Epidermal melanocyte (primary cell): ENCODE measurements at regions not wholly inside any gene's neighbourhood (a gene's known extent, or its start where the extent isn't known, plus 50 kb on each side); places are given as distances from the start of the nearest gene placed in this dataset.
A peak's percentile ranks its signal among the peaks of the same experiment; 100 is the strongest.

Experiments used
- DNase-seq: peaks from one replicate; pipeline ENCODE4 v3.0.0; 2011; ENCODE audit warnings: low spot score; ENCODE audit not compliant: insufficient read length

DNA sequence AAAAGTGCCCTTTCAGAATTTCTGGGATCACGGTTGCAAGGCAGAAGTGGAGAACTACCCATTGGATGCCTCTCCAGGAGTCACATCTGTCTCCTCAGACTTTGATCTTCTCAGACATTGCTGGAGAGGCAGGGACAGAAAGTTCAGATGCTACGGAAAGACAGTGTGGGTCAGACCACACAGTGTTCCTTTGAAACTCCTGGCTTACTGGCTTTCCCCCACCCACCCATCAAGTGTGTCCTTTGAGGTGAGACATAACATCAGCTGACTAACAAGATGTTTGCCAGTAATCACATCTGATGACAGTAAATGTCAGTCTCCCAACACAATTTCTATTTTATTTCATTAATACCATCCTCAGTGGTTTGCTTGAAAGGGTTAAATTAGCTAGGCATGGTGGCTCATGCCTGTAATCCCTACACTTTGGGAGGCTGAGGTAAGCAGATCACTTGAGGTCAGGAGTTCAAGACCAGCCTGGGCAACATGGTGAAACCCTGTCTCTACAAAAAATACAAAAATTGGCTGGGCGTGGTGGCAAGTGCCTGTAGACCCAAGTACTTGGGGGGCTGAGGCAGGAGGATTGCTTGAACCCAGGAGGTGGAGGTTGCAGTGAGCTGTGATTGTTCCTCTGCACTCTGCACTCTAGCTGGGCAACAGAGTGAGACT, 67.2 kb upstream of the SNX9 start:
- DNase-seq = no peak

DNA sequence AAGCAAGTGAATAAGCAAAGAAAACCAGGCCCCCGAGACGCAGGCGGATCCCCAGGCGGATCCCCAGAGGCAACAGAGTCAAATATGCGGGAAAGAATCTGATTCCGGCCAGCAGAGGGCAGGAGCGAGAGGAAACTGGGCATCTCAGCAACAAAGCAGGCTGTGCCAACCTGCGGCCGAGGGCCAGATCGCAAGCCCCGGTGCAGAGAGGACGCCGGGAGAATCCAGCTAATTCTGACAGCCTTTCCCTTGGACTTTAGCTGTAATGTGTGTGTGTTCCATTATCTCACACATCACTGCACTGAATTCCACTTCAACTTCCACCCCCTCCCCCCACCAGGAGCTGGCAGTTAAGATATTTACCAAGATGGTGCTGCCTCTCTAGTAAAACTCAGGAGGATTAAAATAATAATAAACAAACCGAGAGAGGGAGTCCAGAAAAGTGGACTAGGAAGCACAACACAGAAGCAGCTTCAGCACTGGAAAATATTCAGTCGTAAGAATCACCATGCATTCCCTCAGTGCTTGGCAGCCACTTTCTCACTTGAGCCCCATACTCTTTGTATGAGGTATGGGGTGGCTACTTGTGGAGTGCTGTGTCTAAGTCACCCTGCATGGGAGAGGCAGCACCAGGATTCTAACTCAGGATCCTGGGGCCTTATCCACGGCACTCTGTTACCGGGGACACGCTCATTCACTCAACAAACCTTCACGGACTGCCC, 66.2 kb upstream of the SNX9 start:
- peak; percentile 43 for DNase-seq

- DNase-seq = no peak
Measured at GRCh38 chr6:157757430-157758403, 65.3 kb upstream of the SNX9 start.

GRCh38 chr6:157758516-157759023, 64.5 kb upstream of the SNX9 start:
- no peak for DNase-seq

GRCh38 chr6:157759028-157759427, 64.0 kb upstream of the SNX9 start:
- no peak for DNase-seq

DNA sequence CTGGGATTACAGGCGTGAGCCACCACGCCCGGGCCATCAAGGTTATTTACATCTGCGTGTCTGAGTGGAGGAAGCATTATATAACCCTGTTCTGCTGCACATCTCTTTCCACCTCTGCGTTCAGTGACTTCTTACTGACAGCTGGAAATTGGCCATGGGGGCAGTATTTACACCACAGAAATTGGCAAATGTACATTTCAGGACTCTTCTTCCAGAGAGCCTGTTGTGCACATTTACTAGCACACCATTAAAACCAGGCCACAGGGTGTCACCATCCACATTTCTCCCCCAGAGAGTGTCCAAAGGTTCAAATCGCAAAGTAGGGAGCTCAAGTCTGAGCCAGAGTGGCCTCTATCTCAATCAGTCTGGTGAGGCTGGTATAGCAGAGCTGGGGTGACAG, 62.9 kb upstream of the SNX9 start:
- no peak for DNase-seq

DNA sequence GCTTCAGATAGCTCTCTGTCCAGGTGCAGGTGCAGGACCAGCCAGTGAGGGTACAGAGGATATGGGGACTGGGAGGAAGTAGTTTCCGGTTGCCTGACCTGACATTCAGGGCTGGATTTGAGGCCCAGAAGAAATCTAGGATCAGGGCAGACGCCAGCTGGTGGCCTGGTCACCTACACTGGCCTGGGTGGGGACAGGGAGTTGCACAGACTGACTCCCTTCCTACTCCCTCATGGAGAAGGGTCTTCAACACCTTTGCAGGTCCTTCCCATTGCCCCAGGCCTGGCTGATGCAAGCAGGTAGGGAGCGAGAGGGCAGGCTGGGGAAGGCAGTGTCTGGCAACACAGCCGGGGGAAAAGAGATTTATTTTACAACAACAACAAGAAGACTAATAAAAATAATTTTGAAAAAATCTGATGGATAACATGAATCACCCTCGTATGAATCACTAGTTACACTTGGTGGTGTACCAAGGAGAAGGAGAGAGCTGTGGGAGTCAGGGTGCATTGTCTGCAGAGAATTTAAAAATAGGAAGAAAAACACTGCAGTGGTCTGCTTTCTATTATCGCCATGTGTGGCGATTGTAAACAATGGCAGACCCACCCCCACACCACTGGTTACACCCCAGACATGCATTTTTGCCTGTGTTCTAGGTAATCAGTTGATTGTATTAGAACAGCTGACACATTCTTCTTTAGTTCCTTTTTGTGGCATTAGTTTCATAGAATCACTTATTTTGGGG, 62.3 kb upstream of the SNX9 start:
- DNase-seq = no peak

DNA sequence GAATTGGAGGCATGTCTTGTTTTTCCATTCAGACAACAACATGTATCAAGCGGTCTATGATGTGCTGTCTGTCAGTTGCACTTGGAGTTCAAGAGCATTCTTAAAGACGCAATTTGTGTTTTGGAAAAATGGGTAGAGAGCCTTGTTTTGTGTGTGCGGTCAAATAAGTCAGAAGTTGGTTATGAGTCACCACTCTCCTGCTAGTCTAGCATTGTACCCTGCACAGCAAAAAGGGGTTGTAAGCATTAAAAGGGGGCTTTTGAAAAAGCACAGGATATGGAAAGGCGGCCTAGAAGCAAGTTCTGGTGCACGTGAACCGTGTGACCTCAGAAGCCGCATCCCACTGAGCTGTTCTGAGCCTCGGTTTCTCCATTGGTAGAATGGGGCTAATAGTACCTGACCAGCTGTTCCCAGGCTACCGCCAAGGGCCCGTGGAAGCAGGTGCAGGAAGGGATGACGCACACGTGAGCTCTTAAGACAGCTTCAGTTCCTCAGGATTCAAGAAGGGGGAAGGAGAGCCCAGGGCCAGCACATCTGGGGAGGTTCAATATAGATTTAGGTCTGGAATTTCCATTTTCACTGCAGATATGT, 61.6 kb upstream of the SNX9 start:
- DNase-seq = no peak

GRCh38 chr6:157761926-157762325, 61.1 kb upstream of the SNX9 start:
- no peak for DNase-seq

GRCh38 chr6:157762636-157763035, 60.4 kb upstream of the SNX9 start:
- DNase-seq = no peak

DNA sequence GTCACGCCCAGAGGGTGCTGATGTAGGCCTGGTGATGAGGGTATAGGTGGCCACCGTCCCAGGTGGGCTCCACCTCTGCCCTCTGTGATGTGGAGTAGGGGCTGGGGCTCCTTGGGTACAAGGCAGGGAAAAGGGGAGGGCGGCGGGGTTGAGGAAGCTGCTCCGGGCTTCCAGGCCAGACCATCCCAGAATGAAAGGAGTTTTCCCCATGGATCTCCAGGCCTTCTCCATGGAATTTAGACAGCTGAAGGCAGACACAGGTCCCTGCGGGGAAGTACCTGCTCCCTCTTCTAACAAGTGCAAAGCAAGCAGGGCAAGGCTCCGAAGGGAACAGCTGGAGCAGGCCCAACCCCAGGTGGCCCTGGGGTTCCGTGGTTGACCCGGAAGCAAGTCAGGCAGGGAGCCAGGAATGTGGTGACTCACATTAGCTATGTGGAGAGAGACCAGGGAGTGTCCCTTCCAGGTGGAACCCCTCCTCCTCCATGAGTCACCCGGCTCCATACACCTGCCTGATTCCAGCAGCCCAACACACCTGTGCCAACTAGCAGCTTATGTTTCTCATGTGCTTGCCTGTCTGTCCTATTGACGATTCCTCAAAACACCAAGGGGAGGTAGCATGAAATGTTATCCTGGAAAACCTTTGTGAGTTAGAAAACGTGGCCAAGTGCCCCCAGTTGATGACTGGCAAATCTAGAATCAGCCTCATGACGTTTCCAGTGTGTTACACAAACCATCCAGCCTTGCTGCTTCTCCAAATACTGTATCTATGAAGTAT, 59.7 kb upstream of the SNX9 start:
- DNase-seq = no peak

GRCh38 chr6:157763904-157764177, 59.2 kb upstream of the SNX9 start:
- DNase-seq = no peak

DNA sequence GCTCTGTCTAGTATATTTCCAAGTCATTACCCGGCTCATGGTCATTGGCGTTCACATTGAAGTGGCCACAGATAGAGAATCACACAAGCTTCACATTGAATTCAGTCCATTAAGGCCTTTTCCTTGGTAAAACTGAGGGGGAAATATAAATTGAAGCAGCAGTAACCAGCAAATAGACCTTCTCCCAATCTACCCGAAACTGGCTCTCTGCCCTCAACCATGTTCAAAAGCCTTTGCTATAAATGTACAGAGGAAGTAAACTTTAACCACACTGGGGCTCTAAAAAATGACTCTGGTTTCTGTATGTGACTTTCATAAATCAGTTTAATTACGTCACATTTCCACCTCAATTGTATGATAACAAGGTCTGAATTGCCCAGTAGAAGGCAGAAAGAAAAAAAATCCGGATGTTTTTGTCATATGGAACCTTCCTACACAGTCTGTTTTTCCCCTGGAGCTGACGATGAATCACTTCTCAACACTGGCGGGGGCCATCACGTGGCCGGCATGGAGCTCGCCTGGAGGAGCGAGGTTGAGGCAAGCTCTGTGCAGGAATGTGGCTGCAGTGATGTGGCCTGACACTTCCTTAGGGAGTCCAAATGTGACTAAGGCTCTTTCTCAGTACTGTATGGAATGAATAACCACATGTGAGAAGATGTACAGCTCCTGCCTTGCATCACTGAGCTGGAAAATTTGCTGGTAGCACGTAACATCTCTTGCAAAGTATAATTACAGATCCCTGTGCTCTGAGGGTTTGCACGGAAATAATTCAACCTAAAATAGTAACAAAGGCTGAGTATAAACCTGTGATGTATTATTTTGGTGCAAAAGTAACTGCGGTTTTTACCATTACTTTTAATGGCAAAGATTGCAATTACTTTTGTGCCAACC, 58.6 kb upstream of the SNX9 start:
- DNase-seq = peak; percentile 83

DNA sequence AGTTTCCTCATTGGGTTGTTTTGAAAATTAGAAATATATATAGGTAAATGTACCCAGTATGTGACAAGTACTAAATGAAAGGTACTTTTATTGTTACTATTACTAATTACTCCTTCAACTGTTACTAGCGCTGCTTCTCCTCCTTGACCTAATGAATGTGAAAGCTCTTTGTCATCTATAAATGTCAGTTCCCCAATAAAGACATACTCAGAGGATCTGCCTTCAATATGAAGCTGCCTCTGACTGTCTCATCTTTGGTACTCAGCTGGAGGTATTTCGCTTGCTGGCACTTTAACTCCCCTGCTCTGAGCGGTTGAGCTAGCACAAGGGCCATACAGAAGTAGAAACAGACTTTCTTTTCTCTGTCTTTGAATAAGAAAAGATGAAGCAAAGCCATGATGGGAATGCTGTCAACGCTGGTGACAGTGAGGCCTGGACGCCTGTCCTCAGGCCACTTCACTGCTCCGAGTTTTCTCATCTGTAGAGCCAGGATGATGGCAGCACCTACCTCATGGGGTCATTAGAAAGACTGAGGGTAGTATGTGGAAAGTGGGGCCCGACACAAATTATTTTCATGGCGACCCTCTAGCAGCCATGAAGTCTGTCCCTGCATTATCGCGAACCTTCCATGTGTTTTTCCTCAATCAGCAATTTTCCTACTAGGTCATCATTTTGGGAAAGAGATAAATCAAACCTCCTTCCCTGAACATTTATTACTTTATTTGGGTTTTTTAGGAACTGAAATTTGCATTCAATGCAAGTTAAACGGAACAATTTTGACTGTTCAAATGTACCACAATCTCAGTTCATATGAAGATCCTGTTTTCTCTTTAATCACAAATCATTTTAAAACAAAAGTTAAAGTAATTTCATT, 55.9 kb upstream of the SNX9 start:
- no peak for DNase-seq

DNA sequence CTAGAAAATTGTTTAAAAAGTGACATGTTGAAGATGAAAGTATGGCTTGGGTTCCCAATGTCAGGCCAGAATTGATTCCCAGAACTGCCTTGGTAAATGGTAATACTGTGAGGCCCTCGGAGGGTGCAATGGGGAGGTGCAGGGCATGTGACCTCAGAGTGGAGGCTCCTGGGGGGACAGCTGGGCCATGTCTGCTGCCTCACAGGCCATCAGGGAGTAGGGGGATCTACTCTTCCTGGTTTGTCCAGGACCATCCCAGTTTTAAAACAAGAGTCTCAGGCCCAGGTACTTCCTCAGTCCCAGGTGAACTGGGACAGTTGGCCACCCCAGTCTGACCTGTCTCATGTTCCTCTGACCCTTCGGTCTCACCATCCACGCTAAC, 55.3 kb upstream of the SNX9 start:
- no peak for DNase-seq

GRCh38 chr6:157768304-157768703, 54.7 kb upstream of the SNX9 start:
- DNase-seq = no peak

DNA sequence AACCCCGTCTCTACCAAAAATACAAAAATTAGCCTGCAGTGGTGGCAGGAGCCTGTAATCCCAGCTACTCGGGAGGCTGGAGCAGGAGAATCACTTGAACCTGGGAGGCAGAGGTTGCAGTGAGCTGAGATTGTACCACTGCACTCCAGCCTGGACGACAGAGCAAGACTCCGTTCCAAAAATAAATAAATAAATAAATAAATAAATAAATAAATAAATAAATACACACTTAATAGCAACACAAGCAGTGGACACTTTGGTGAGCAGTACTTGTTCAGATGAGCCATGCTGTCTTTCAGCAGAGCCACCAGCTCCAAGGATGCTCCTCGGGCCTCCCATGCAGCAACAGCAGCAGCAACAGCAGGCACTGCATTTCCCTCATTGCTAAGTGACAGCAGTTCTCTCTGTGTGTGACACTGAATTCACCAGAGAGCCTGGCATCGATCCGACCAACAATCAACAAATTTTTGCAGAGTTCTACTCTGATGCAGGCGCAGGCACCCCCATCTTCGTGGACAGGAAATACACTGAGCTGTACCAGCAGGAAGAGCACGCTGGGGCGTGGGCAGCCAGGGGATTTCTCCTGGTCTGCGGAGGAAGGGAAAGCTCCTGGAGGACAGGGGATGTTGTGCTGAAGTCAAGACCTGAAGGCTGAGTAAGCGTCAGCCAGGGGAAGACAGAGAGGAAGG, 54.0 kb upstream of the SNX9 start:
- DNase-seq = no peak
